ENCODE measurements at regions not wholly inside any gene's neighbourhood (a gene's known extent, or its start where the extent isn't known, plus 50 kb on each side); places are given as distances from the start of the nearest gene placed in this dataset.

DNA sequence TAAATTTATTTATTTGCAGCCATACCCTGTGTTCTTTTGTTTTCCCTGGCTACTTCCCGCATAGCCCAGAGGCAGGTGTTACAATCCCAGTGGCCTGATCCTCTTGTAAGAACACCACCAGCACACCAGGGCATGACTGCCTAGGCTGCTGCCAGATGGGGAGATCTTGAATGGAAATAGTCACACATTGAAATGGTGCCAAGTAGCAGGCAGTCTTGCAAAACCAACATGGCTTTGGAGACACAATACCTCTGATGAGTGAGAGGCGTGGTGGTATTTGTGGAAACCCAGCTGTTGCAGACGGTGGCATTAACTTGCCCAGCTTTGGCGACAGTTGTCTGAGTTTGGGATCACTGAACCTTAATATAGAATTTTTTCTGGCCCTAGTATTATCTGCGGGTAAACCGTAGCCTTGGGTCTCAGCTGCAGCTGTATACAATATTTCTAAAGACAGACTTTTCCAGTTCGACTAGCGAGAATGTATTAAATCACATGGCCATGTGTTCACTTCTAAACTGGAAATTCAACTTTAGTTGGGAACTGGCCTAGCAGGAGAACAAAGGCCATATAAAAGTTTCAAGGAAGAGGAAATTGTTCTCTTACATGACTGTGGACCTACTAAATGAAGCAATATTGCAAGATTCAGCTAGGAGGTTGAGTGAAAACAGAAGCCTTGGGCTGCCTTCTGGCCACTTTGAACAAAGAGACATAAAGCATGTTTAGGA is 277.0 kb downstream of the SMARCA2 start:
- TF ChIP-seq, protein P1, sequence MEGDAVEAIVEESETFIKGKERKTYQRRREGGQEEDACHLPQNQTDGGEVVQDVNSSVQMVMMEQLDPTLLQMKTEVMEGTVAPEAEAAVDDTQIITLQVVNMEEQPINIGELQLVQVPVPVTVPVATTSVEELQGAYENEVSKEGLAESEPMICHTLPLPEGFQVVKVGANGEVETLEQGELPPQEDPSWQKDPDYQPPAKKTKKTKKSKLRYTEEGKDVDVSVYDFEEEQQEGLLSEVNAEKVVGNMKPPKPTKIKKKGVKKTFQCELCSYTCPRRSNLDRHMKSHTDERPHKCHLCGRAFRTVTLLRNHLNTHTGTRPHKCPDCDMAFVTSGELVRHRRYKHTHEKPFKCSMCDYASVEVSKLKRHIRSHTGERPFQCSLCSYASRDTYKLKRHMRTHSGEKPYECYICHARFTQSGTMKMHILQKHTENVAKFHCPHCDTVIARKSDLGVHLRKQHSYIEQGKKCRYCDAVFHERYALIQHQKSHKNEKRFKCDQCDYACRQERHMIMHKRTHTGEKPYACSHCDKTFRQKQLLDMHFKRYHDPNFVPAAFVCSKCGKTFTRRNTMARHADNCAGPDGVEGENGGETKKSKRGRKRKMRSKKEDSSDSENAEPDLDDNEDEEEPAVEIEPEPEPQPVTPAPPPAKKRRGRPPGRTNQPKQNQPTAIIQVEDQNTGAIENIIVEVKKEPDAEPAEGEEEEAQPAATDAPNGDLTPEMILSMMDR (conservative IDR thresholded peaks at IDR 0.05 in 1 of 2, IDR thresholded peaks at IDR 0.05 in 1 of 2; ENCODE audit: low read depth in 1 of 2, low read length in 2 of 2) = no peak
- no peak for TF ChIP-seq EZH2 (IDR thresholded peaks at IDR 0.05; ENCODE audit: low read length, missing control alignments)

Measured in fibroblast of lung (primary cell).